HepG2 (cell line): ENCODE measurements at regions not wholly inside any gene's neighbourhood (a gene's known extent, or its start where the extent isn't known, plus 50 kb on each side); places are given as distances from the start of the nearest gene placed in this dataset.

Experiments
- ATAC-seq: fragments of 200-7000 bp; cut with Tn5 transposase; 3 replicates; pipeline ENCODE4 v1.9.1; 2020; ENCODE audit warnings: mild to moderate bottlenecking, moderate library complexity
- BruUV-seq: library from RNA; stranded (reverse); fragments of 400-500 nt; replicated peaks from 2 replicates; lab custom pipeline; 2021; lab: Mats Ljungman, UMichigan
- CTCF ChIA-PET: fragments of 300-600 bp; formaldehyde crosslinking; extraction: SDS; loops from one replicate; lab custom pipeline; 2021; ENCODE audit warnings: low total read pairs, inconsistent platforms, low intra/inter-chr PET ratio; lab: Yijun Ruan, JAX
- POLR2A ChIA-PET: fragments of 350-600 bp; sonication (Branson Sonifier 250); formaldehyde crosslinking; loops from one replicate; lab custom pipeline; 2020; ENCODE audit warnings: antibody characterized with exemption, inconsistent platforms; lab: Yijun Ruan, JAX
- DNase-seq: peaks from one replicate; pipeline ENCODE4 v3.0.0-alpha.2; 2015; ENCODE audit warnings: low spot score
- FAIRE-seq: peaks from 3 replicates; lab custom pipeline; 2011; peaks lifted over from hg19 to GRCh38; lab: Jason Lieb, UNC
- H2AFZ ChIP-seq: one replicate; pipeline ENCODE4 v1.6.1; 2011; ENCODE audit warnings: low read length, inconsistent platforms
- H3K27ac ChIP-seq: fragments of 300-600 bp; 3 replicates; pipeline ENCODE4 v1.8.0; 2011; ENCODE audit warnings: mixed run types, mild to moderate bottlenecking, mixed read lengths, low read length, inconsistent platforms; ENCODE audit not compliant: insufficient read depth; ENCODE audit errors: extremely low read length
- H3K27me3 ChIP-seq, 2 experiments: fragments of 200-600 bp in 1 of 2; 2 replicates in 1 of 2; 3 replicates in 1 of 2; pipeline versions ENCODE4 v1.6.0 to v1.8.0; 2011; ENCODE audit warnings: low read length in 2 of 2, mild to moderate bottlenecking in 2 of 2, moderate library complexity in 2 of 2, inconsistent platforms in 1 of 2; ENCODE audit not compliant: insufficient read depth in 2 of 2, control insufficient read depth in 1 of 2
- H3K36me3 ChIP-seq, 2 experiments: fragments of 200-600 bp in 1 of 2; replicated peaks in 1 of 2; 2 replicates in 1 of 2; 3 replicates in 1 of 2; pipeline versions ENCODE4 v1.5.1 to v1.8.0; 2011; ENCODE audit warnings: low read length in 2 of 2, inconsistent platforms in 1 of 2; ENCODE audit not compliant: insufficient read depth in 2 of 2, control insufficient read depth in 1 of 2
- H3K4me1 ChIP-seq: 2 replicates; pipeline ENCODE4 v1.5.1; 2012; ENCODE audit warnings: low read length, inconsistent platforms; ENCODE audit not compliant: insufficient read depth
- H3K4me2 ChIP-seq: 2 replicates; pipeline ENCODE4 v1.6.0; 2011; ENCODE audit warnings: low read depth, low read length, inconsistent platforms
- H3K4me3 ChIP-seq, 3 experiments: fragments of 200-600 bp in 1 of 3; sonication (generic), shearing (Covaris generic) in 1 of 3; replicated peaks in 1 of 3; 2 replicates each; pipeline ENCODE4 v1.5.1; 2011 to 2016; ENCODE audit warnings: low read length in 3 of 3, inconsistent platforms in 2 of 3, low read depth in 2 of 3, mild to moderate bottlenecking in 2 of 3, control low read depth in 1 of 3, mixed read lengths in 1 of 3; ENCODE audit not compliant: insufficient read depth in 1 of 3
- H3K79me2 ChIP-seq: one replicate; pipeline ENCODE4 v1.6.1; 2011; ENCODE audit warnings: low read length, inconsistent platforms; ENCODE audit not compliant: insufficient read depth
- H3K9ac ChIP-seq: 2 replicates; pipeline ENCODE4 v1.6.0; 2011; ENCODE audit warnings: mild to moderate bottlenecking, low read depth, low read length, inconsistent platforms; ENCODE audit not compliant: insufficient read depth
- H3K9me3 ChIP-seq: 2 replicates; pipeline ENCODE4 v1.5.1; 2012; ENCODE audit warnings: mild to moderate bottlenecking, low read length
- H4K20me1 ChIP-seq: 2 replicates; pipeline ENCODE4 v1.6.0; 2011; ENCODE audit warnings: inconsistent platforms, mild to moderate bottlenecking, low read length, moderate library complexity; ENCODE audit not compliant: insufficient read depth
- CEBPB ChIP-seq: IDR thresholded peaks from 2 replicates; pipeline ENCODE4 v1.6.1; 2011; ENCODE audit warnings: low read depth, low read length, improper control_type of control experiment, borderline replicate concordance
- GATA4 ChIP-seq: sonication (generic); IDR thresholded peaks from 2 replicates; pipeline ENCODE4 v1.6.1; 2016; ENCODE audit warnings: antibody characterized with exemption, low read depth, borderline replicate concordance
- HMGA1 ChIP-seq: sonication (generic); formaldehyde crosslinking; conservative IDR thresholded peaks from 2 replicates; pipeline ENCODE4 v1.4.0; 2020; ENCODE audit warnings: missing genetic modification reagents
- SRSF1 ChIP-seq: fragments of 200-400 bp; formaldehyde crosslinking; optimal IDR thresholded peaks from 2 replicates; pipeline ENCODE3; 2017; ENCODE audit warnings: mild to moderate bottlenecking, low read depth, low read length, moderate library complexity
- ZNF17 ChIP-seq: sonication (generic); formaldehyde crosslinking; IDR thresholded peaks from 2 replicates; pipeline ENCODE4 v1.5.0; 2020; ENCODE audit warnings: mild to moderate bottlenecking, missing genetic modification reagents
- ZNF224 ChIP-seq: sonication (generic); formaldehyde crosslinking; IDR thresholded peaks from 2 replicates; pipeline ENCODE4 v1.5.0; 2020; ENCODE audit warnings: mild to moderate bottlenecking, missing genetic modification reagents
- ZNF317 ChIP-seq: sonication (generic); formaldehyde crosslinking; IDR thresholded peaks from 2 replicates; pipeline ENCODE4 v1.5.0; 2020; ENCODE audit warnings: mild to moderate bottlenecking, missing genetic modification reagents
- WGBS: methylation state at CpG from one replicate; pipeline ENCODE4 v1.1.6; 2017; ENCODE audit warnings: low lambda C conversion rate; 5-methylcytosine and 5-hydroxymethylcytosine counted together
- in situ Hi-C: cut with HindIII; loops from 2 replicates; pipeline ENCODE4 v1.10.0; 2017; ENCODE audit warnings: low pct_unique_long_range_greater_than_20kb; ENCODE audit not compliant: extremely low pct_ligation_motif_present
- intact Hi-C: fragments of 100-400 bp; cut with micrococcal nuclease; formaldehyde crosslinking; loops from one replicate; pipeline ENCODE4 v1.10.0; 2022; ENCODE audit not compliant: unreplicated experiment

DNA sequence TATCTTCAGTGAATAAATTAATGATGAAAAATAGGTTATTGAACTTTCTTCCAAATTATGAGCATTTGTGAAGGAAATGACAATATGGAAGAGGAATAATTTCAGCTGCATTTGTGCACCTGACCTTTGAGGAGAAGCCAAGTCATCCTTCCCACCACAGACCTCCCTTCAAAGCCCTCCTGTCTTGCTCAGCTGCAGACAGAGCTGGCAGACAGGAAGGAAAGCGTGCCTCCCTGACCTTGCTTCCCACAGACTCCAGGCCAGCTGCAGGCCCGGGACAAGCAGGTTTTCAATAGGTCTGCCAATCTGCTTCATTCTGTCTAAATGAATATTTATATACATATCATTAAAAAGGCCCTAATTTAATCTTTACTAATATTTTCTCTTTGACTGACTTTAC lies 152.9 kb upstream of the RBMS3 start (continued):
- TF ChIP-seq HMGA1: no peak
- TF ChIP-seq ZNF17 (CRISPR knock-in tag): no peak

DNA sequence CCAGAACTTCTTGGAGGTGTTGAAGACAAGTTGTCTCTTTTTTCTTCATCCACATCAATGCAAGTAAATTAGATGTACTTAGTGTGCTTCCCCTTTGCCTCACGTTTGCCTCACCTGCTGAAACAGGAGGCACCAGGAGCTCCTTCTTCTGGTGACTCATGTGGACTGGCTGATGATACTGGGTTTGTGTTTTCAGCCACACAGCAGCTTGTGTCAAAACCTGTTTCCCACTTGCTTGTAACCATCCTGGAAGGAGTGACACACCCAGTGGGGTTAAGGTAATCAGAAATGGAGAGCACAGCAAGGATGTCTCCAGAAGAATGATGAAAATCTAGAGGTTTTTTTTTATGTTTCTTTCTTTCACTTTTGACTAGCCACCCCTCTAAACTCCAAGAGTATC lies 143.3 kb upstream of the RBMS3 start:
- Histone ChIP-seq H3K27me3 (no peaks in the 10 kb centered on the region), H3K4me3 (no peak overlapping the region), H3K4me2 (no peak overlapping the region), H3K79me2 (no peaks in the 10 kb centered on the region), H2AFZ (no peak overlapping the region), H3K4me1 (no peaks in the 10 kb centered on the region), H4K20me1 (no peaks in the 10 kb centered on the region), H3K9me3 (no peaks in the 10 kb centered on the region), H3K27ac (no peak overlapping the region), H3K36me3 (no peaks in the 10 kb centered on the region), H3K9ac (no peak overlapping the region)
- FAIRE-seq (no peak), DNase-seq (no peak), ATAC-seq (no peak)
- ChIA-PET POLR2A (no interaction called here), CTCF (no interaction called here)
- in situ Hi-C loops: no loop called here
- WGBS: 0% methylated on average over 1 of the region's 1 CpG
- no TSS peak for BruUV-seq
- TF ChIP-seq GATA4: no peak
- no peak for TF ChIP-seq ZNF317 (CRISPR knock-in tag)
- TF ChIP-seq SRSF1: no peak
- intact Hi-C loops: no loop called here

DNA sequence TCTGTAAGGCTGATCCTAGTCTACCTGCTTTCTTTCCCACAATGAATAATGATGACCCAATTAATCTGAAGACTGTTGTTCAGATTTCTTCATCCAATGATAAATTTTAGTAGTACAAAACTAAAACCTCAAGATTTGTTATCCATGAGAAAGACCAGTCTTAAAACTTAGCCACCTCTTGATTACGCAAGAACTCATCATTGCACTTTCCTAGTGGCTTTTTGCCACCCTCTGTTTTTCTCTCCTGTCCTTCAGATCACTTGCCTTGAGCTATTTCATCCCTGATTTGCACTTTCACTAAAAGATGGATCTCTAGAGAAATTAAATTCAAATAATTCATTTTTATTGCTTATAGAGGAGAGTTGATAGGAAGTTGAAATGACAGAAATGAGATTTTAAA lies 142.7 kb upstream of the RBMS3 start:
- no TSS peak for BruUV-seq
- H4K20me1 ChIP-seq: no peaks in the 10 kb centered on the region
- no peaks in the 10 kb centered on the region for H3K36me3 ChIP-seq
- H3K4me1 ChIP-seq: no peaks in the 10 kb centered on the region
- no peak overlapping the region for H3K4me3 ChIP-seq
- H3K27me3 ChIP-seq: no peaks in the 10 kb centered on the region
- no peak overlapping the region for H2AFZ ChIP-seq
- intact Hi-C loops: no loop called here
- POLR2A ChIA-PET: no interaction called here
- ATAC-seq: no peak
- TF ChIP-seq CEBPB: peak; percentile 76
- TF ChIP-seq ZNF224 (CRISPR knock-in tag): no peak
- TF ChIP-seq, all 625 proteins: peak for 1
- Histone ChIP-seq H3K4me2 (no peak overlapping the region), H3K79me2 (no peaks in the 10 kb centered on the region), H3K9ac (no peak overlapping the region), H3K27ac (no peak overlapping the region), H3K9me3 (no peaks in the 10 kb centered on the region)
- DNase-seq (no peak), FAIRE-seq (no peak)
- WGBS: 7% methylated on average over 1 of the region's 1 CpG
- in situ Hi-C loops: no loop called here
- CTCF ChIA-PET: no interaction called here
